GM19023 (cell line): ENCODE measurements at regions not wholly inside any gene's neighbourhood (a gene's known extent, or its start where the extent isn't known, plus 50 kb on each side); places are given as distances from the start of the nearest gene placed in this dataset.

Experiments
- ATAC-seq: cut with Tn5 transposase; IDR thresholded peaks from one replicate; pipeline ENCODE4 v1.9.1; 2021; ENCODE audit warnings: mild to moderate bottlenecking, moderate library complexity; ENCODE audit not compliant: unreplicated experiment

- ATAC-seq: no peak
Observed at GRCh38 chr12:24116548-24116947, 167.1 kb upstream of the SOX5 start.

DNA sequence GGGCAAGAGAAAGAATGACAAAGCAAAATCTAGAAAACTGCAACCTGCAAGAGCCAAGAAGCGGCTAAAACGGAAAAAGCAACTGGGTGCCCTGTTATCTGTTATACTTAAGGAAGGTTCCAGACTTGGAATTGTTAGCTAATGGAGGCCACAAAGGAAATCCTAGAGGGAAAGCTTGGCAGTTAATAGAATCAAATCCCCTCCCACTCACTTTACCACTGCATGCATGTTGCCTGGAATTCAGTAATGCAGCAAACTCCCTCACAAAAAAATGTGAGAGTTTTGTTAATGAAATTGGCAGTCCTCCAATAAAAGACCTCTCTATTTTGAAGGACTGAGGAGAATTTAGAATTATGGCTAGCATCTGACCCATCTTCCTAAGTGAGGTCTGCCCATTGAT, 164.2 kb upstream of the SOX5 start:
- ATAC-seq: no peak

- ATAC-seq: no peak
Observed at GRCh38 chr12:24111616-24112015, 162.1 kb upstream of the SOX5 start.

- ATAC-seq: no peak
Observed at GRCh38 chr12:24111086-24111485, 161.6 kb upstream of the SOX5 start.

DNA sequence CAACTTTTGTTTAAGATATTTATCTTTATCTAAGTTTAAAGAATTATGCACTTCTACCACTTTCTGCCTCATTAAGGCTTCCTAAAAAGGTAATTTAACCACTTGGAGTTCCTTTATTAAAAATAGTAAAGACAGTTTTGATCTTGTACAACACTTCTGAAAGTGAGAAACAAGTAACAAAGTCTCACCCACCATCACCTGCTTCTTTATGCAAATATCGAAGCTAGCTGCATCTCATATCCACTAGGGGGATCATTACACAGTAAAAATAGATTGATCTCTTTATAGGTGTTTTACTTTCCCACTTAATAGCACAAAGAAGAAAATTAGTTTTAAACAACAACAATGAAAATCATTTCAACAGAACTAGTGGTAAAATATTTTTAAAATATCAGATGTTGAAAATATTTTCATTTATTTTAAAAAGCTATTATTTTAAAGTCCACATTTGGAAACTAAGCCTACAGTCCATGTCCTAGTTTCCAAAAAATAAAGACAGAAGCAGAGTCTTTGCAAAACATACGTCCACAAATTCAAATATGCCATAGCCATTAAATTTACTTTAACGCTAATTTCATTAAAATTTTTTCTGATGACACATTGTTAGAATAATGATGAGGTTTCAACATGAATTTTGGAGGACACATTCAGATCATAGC, 160.0 kb upstream of the SOX5 start:
- ATAC-seq: peak; percentile 88

GRCh38 chr12:24102676-24103075, 153.2 kb upstream of the SOX5 start:
- ATAC-seq: no peak

DNA sequence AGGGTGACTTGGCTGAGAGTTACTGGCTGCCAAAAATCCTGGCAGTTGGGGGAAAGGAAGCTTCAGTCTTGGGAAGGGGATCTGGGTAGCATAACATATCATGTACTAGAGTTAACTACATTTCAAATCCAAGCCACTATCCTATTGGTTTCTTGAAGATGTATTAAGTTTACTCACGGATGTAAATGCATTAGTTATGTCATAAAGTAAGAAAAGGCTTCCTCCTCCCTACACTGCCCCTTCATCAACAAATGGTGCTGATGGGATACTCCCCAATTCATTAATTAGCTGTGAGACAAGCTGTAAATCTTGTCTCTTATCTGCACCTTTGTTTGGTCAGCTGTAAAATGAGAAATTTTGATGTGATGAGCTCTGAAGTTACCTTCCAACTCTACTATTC, 150.1 kb upstream of the SOX5 start:
- ATAC-seq: no peak

DNA sequence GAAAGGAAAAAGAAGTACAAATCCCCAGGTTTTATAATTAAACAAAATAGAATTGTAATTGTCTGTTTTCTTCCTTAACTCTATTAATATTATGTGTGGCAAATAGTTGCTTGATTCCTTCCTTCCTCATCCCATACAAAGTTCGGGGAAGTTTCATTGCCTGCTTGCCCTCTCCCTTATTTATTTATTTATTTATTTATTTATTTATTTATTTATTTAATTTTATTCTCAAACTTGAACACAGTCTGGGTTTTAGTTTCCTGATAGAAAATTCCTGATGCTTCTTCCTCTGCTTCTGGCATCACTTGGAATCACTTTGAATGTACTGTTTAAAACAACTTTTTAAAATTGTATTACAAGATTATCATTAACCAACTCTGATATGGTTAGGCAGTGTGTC, 145.8 kb upstream of the SOX5 start:
- no peak for ATAC-seq

- no peak for ATAC-seq
Observed at GRCh38 chr12:24089510-24089890, 140.0 kb upstream of the SOX5 start.

- no peak for ATAC-seq
Observed at GRCh38 chr12:24088751-24089509, 139.5 kb upstream of the SOX5 start.

GRCh38 chr12:24087294-24087693, 137.8 kb upstream of the SOX5 start:
- ATAC-seq: no peak

DNA sequence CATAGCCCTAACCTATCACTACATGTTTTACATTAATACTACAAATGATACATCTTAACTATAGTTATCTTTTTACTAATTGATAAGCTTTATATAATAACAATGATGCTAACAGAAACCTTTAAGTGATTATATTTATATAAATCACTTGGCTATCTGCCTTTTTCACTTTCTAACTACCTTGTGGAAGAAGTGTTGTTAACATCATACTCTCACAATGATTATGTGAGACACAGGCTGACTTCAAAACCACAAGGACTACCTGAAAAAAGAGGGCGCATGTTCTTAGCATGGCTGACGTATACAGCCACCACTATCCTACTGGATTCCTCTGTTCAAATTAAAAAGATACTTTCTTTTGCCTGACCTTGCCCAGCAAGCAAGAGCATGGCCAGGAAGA, 135.3 kb upstream of the SOX5 start:
- ATAC-seq: no peak

- ATAC-seq: no peak
Observed at GRCh38 chr12:24083838-24084237, 134.4 kb upstream of the SOX5 start.

DNA sequence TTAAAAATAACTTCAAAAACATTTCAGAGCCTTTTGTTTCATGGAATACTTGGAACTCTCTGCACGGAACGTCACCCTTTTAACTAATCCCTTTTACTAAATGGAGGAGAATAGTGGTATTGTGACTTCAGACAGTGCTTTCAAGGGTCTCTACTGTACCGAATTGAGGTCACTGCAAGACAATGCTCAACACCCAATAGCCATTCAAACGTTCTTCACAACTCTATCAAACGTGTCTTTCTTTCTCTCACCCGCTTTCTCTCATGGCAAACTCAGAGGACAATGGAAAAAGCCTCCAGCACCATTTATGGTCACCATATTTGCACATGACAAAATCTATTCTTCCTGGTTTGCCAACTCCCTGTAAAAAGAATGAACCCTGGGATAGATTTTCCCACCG, 132.1 kb upstream of the SOX5 start:
- ATAC-seq: no peak

DNA sequence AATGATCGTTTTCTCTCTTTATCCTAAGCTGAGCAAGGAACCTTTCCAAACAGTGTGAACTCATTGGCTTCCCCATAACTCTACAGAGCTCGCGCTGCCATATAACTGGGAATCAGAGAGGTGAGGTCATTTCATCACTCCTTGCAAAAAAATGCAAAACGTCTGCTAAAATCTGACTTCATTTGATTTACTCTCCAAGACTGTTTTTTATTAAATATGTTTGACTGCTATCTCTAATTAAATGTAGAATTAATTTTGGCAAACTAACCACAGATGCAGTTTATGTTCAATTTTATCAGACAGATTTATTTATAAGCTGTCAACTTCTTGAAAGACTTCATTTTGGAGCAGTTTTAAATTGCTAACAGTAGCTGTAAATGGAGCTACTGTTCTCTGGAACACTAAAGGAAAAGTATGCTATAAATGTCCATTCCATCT, 131.6 kb upstream of the SOX5 start:
- no peak for ATAC-seq

DNA sequence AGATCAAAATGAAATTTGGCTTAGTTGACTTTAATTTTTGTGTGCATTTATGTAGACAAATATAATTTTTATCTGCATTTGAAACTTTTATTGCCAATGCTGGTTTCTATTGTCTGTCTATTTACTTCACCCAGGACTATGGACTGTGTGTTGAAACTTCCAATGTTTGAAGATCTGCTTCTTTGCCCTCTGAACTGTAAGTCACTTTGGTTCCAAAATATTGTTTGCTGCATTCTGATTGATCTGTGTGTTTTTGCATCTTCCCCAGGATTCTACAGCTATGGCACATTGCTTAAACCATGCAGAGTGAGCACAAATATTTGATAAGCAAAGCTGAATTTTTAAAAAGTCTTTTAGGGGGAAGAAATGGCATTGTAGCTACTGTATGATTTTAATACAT, 131.0 kb upstream of the SOX5 start:
- no peak for ATAC-seq

DNA sequence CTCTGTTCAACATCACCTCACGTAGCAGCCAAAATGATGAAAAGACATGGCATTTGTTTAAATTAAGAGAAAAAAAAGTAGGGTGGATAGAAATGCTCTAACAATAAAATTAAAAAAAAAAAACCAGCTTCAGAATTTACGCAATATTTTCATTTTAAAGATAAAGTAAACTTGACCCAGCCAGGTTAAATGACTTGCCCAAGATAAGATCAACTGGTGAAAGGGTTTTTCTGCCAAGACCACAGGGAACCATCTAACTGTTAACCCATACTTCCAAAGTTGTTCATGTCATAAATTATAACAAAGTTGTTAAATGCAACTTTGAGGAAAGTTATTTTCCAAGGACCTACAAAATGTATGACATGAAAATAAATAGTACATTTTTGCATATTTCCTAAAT, 129.6 kb upstream of the SOX5 start:
- ATAC-seq: no peak

DNA sequence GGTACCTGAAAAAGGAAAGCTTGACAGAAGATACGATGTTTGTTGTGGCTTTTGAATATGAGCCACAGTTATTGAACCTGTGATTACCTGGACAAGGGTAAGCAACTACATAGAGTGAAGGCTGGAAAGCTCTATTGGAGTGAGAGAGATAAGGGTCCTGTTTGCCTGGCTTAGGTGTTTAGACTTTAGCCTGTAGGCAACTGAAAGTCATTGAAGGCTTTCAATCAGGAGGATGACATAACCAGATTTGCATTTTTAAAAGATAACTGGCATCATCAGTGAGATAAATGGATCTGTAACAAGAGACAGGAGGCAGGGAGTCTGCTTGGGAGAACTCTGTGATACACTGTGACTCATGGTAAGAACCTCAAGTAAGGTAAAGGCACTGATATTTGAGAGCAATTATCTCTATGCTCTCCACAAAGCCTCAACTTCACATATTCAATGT, 128.9 kb upstream of the SOX5 start:
- no peak for ATAC-seq

DNA sequence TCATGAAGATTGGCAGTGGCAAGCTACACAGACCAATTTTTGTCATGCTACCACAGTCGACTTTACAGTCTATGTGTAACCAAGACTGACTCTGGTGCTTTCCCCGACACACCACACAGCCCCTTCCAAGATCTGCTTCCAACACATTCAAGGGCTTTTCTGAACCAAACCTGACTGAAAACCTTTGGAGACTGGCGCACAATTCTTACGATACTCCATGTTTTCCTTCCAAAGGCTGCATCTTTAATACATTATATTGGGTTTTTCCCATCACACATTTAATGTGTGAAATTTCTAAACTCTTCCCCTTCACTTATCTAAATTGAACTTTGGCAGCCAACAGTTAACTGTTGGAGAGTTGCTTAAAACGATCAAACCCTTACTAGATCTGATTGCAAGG, 127.7 kb upstream of the SOX5 start:
- ATAC-seq: no peak

- ATAC-seq: no peak
Observed at GRCh38 chr12:24075650-24076049, 126.2 kb upstream of the SOX5 start.

- ATAC-seq: no peak
Observed at GRCh38 chr12:24073170-24073810, 123.8 kb upstream of the SOX5 start.

DNA sequence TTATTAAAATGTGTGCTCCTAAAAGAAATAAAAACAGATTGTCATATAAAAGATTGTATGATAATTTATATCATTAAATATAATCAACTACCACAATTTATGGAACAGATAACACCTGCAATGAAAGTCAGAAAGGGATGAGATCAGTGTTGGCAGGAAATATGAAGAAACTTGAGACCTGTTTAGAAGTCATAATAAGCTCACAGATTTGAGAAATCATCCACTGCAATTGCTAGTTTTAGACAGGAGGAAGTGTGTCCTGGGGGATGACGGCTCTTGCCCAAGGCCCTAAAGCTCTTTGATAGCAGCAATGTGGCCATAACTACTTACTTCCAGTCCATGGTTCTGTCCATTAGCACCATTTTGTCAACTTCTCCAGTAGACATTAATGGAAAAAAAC, 122.8 kb upstream of the SOX5 start:
- no peak for ATAC-seq
